ENCODE measurements at regions not wholly inside any gene's neighbourhood (a gene's known extent, or its start where the extent isn't known, plus 50 kb on each side); places are given as distances from the start of the nearest gene placed in this dataset.

- TF ChIP-seq CTCF (IDR thresholded peaks at IDR 0.05) (no peak), POLR2A (IDR thresholded peaks at IDR 0.05) (no peak)
Observed at GRCh38 chr21:32185726-32186125, 93.1 kb downstream of the MIS18A start.
